RWPE1 (cell line): ENCODE measurements at regions not wholly inside any gene's neighbourhood (a gene's known extent, or its start where the extent isn't known, plus 50 kb on each side); places are given as distances from the start of the nearest gene placed in this dataset.
A peak's percentile ranks its signal among the peaks of the same experiment; 100 is the strongest.
"Not testable (repeated sequence)": the region's sequence is repeated elsewhere in the genome, so short reads cannot be mapped to it uniquely, and the experiment has no call there.

Source experiments
- CTCF ChIA-PET: fragments of 350-600 bp; sonication (Branson Sonifier 250); formaldehyde crosslinking; extraction: SDS; loops from one replicate; lab custom pipeline; 2021; lab: Yijun Ruan, JAX
- POLR2A ChIA-PET: fragments of 400-600 bp; formaldehyde crosslinking; extraction: SDS; loops from one replicate; lab custom pipeline; 2020; ENCODE audit warnings: antibody characterized with exemption; ENCODE audit not compliant: low non-redundant PET; lab: Yijun Ruan, JAX
- DNase-seq: peaks from one replicate; pipeline ENCODE4 v3.0.0; 2012; ENCODE audit warnings: low spot score
- H3K27ac ChIP-seq: fragments of 450-650 bp; 2 replicates; pipeline ENCODE4 v1.5.1; 2017
- TF ChIP-seq, protein P1 (sequence below): fragments of 450-650 bp; conservative IDR thresholded peaks from 2 replicates; pipeline ENCODE4 v1.5.1; 2017; ENCODE audit warnings: low read depth, mild to moderate bottlenecking

DNA sequence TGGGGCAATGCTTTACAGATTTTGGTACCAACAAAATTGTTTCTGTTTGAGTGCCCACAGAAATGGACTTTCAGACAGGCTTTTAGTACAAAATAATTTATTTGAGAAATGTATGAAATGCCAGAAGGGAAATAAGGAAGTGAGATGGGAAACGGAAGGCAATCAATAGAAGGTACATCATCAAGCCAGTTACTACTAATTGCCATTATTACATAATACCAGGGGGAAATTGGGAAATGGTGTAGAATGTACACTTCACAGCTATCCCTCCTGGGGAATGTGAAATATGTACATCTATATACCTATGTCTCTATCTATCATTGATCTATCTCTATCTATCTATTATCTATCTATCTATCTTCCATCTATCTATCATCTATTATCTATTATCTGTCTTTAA lies 264.6 kb upstream of the B3GALT2 start:
- CTCF ChIA-PET = no interaction called here
- POLR2A ChIA-PET = no interaction called here
- H3K27ac ChIP-seq = no peak overlapping the region
- no peak for DNase-seq
- TF ChIP-seq, protein P1, sequence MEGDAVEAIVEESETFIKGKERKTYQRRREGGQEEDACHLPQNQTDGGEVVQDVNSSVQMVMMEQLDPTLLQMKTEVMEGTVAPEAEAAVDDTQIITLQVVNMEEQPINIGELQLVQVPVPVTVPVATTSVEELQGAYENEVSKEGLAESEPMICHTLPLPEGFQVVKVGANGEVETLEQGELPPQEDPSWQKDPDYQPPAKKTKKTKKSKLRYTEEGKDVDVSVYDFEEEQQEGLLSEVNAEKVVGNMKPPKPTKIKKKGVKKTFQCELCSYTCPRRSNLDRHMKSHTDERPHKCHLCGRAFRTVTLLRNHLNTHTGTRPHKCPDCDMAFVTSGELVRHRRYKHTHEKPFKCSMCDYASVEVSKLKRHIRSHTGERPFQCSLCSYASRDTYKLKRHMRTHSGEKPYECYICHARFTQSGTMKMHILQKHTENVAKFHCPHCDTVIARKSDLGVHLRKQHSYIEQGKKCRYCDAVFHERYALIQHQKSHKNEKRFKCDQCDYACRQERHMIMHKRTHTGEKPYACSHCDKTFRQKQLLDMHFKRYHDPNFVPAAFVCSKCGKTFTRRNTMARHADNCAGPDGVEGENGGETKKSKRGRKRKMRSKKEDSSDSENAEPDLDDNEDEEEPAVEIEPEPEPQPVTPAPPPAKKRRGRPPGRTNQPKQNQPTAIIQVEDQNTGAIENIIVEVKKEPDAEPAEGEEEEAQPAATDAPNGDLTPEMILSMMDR = no peak

- no peak overlapping the region for H3K27ac ChIP-seq
- POLR2A ChIA-PET = no interaction called here
- TF ChIP-seq, protein P1 = no peak
- DNase-seq = no peak
- CTCF ChIA-PET = no interaction called here
Observed at GRCh38 chr1:193448682-193449461, 262.5 kb upstream of the B3GALT2 start.

GRCh38 chr1:193443886-193444285 lies 257.5 kb upstream of the B3GALT2 start:
- no peak for DNase-seq
- TF ChIP-seq, protein P1 = no peak
- POLR2A ChIA-PET = no interaction called here
- CTCF ChIA-PET = interaction anchor here (0.8 kb wide), 1 partner anchor 11 kb away, joined by 3 read pairs; no protein-coding TSS in a partner anchor
- H3K27ac ChIP-seq = no peak overlapping the region

DNA sequence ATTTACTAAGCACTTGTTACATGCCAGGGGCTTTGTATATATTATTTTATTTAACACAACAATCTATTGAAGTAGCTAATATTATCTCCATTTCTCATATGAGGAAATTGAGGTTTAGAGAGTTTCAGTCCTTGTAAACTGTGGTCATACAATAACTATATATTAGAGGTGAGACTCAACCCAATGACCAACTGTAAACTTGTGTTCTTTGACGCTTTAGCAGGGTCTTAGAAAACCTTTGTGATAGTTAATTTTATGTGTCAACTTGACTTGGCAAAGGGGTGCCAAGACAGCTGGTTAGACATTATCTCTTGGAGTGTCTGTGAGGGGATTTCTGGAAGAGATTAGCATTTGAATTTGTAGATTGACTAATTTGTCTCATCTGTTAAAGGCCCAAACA lies 252.4 kb upstream of the B3GALT2 start:
- no peak overlapping the region for H3K27ac ChIP-seq
- ChIA-PET POLR2A (no interaction called here), CTCF (no interaction called here)
- DNase-seq = no peak
- TF ChIP-seq, protein P1 = no peak

DNA sequence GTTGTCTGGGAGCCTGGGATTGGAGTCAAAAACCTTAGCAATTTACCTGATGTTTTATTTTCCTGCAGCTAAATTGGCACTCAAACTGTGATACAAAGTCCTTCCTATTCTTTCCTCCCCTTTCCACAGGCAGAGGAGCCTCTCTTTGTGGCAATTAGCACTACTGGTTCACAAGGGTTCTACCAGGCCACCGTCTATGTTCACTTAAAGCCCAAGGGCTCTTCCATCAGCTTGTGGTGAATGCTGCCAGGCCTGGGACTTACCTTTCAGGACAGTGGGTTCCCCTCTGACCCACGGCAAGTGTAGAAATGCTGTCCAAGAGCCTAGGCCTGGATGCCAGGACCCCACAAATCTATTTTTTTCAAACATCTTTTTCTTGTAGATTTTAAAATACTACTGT lies 251.9 kb upstream of the B3GALT2 start:
- ChIA-PET POLR2A (no interaction called here), CTCF (no interaction called here)
- DNase-seq = no peak
- TF ChIP-seq, protein P1 = no peak
- H3K27ac ChIP-seq = peak overlapping the region; percentile 54

DNA sequence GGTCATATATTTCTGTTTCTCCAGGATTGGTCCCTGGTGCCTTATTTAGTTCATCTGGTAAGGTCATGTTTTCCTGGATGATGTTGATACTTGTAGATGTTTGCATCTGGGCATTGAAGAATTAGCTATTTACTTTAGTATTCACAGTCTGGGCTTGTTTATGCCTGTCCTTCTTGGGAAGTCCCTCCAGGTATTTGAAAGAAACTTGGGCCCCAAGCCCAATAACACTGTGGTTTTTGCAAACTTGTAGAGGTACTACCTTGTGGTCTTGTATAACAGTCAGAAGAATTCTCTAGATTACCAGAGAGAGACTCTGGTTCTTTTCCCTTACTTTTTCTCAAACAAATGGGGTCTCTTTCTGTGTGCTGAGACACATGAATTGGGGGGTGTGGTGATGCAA lies 251.4 kb upstream of the B3GALT2 start:
- TF ChIP-seq, protein P1 = no peak
- peak; percentile 13 for DNase-seq
- peak overlapping the region; percentile 54 for H3K27ac ChIP-seq
- ChIA-PET CTCF (no interaction called here), POLR2A (no interaction called here)

GRCh38 chr1:193437333-193437732 lies 250.9 kb upstream of the B3GALT2 start:
- POLR2A ChIA-PET, DNase-seq, CTCF ChIA-PET: not testable (repeated sequence)
- peak overlapping the region; percentile 36; the same call in 1 of the 2 replicates for H3K27ac ChIP-seq
